ENCODE measurements at regions not wholly inside any gene's neighbourhood (a gene's known extent, or its start where the extent isn't known, plus 50 kb on each side); places are given as distances from the start of the nearest gene placed in this dataset.

GRCh38 chr9:79140751-79141150 is 431.0 kb upstream of the TLE4 start:
- DNase-seq (ENCODE audit: low spot score), result no peak

- no peak for DNase-seq (ENCODE audit: low spot score)
Measured at GRCh38 chr9:79143211-79143610, 428.6 kb upstream of the TLE4 start.

GRCh38 chr9:79145442-79145841 is 426.3 kb upstream of the TLE4 start:
- no peak for DNase-seq (ENCODE audit: low spot score)

- DNase-seq (ENCODE audit: low spot score), result no peak
Measured at GRCh38 chr9:79149585-79149984, 422.2 kb upstream of the TLE4 start.

GRCh38 chr9:79151791-79152190 is 420.0 kb upstream of the TLE4 start:
- no peak for DNase-seq (ENCODE audit: low spot score)

- DNase-seq (ENCODE audit: low spot score), result no peak
Measured at GRCh38 chr9:79152306-79152705, 419.5 kb upstream of the TLE4 start.

GRCh38 chr9:79154806-79155205 is 417.0 kb upstream of the TLE4 start:
- no peak for DNase-seq (ENCODE audit: low spot score)

GRCh38 chr9:79155308-79155707 is 416.5 kb upstream of the TLE4 start:
- DNase-seq (ENCODE audit: low spot score), result no peak

GRCh38 chr9:79163544-79163943 is 408.2 kb upstream of the TLE4 start:
- no peak for DNase-seq (ENCODE audit: low spot score)

- DNase-seq (ENCODE audit: low spot score), result no peak
Measured at GRCh38 chr9:79164406-79164805, 407.4 kb upstream of the TLE4 start.

- DNase-seq (ENCODE audit: low spot score), result no peak
Measured at GRCh38 chr9:79165020-79165780, 406.6 kb upstream of the TLE4 start.

- peak; percentile 40 for DNase-seq (ENCODE audit: low spot score)
Measured at GRCh38 chr9:79166005-79166404, 405.8 kb upstream of the TLE4 start.

- no peak for DNase-seq (ENCODE audit: low spot score)
Measured at GRCh38 chr9:79170643-79171042, 401.1 kb upstream of the TLE4 start.

GRCh38 chr9:79173932-79174331 is 397.8 kb upstream of the TLE4 start:
- DNase-seq (ENCODE audit: low spot score), result no peak

- no peak for DNase-seq (ENCODE audit: low spot score)
Measured at GRCh38 chr9:79176014-79176697, 395.6 kb upstream of the TLE4 start.

- no peak for DNase-seq (ENCODE audit: low spot score)
Measured at GRCh38 chr9:79184831-79185230, 386.9 kb upstream of the TLE4 start.

GRCh38 chr9:79185866-79186265 is 385.9 kb upstream of the TLE4 start:
- no peak for DNase-seq (ENCODE audit: low spot score)

GRCh38 chr9:79189511-79189924 is 382.2 kb upstream of the TLE4 start:
- peak; percentile 97 for DNase-seq (ENCODE audit: low spot score)

GRCh38 chr9:79193001-79193400 is 378.8 kb upstream of the TLE4 start:
- DNase-seq (ENCODE audit: low spot score), result peak; percentile 65

GRCh38 chr9:79193501-79194223 is 378.1 kb upstream of the TLE4 start:
- no peak for DNase-seq (ENCODE audit: low spot score)

GRCh38 chr9:79195879-79196278 is 375.9 kb upstream of the TLE4 start:
- peak; percentile 26 for DNase-seq (ENCODE audit: low spot score)

- no peak for DNase-seq (ENCODE audit: low spot score)
Measured at GRCh38 chr9:79196606-79197005, 375.2 kb upstream of the TLE4 start.

- no peak for DNase-seq (ENCODE audit: low spot score)
Measured at GRCh38 chr9:79200336-79200735, 371.4 kb upstream of the TLE4 start.

Data from A172 (cell line).